GM18909 (cell line): ENCODE measurements at regions not wholly inside any gene's neighbourhood (a gene's known extent, or its start where the extent isn't known, plus 50 kb on each side); places are given as distances from the start of the nearest gene placed in this dataset.
A peak's percentile ranks its signal among the peaks of the same experiment; 100 is the strongest.

ENCODE experiments used
- ATAC-seq: cut with Tn5 transposase; IDR thresholded peaks from one replicate; pipeline ENCODE4 v1.9.1; 2021; ENCODE audit warnings: mild to moderate bottlenecking; ENCODE audit not compliant: unreplicated experiment, poor library complexity

DNA sequence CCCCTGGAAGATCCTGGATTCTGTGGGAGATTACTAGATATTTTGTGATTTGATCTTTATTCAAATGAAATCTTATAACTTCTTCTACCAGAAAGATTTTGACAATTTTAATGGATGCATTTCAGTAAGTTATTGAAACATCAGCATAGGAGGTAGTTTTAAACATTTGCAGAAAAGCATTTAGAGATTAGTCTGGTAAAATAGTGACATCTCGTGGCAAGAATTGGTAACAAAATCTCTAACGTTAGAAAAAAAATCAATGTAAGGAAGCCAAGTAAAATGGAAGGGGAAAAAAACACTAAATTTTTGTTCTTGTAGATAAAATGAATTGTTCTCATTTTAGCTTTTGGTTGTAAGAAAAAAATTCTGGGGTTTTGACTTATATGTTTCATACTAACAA is 73.3 kb downstream of the TASL start:
- peak; percentile 51 for ATAC-seq

DNA sequence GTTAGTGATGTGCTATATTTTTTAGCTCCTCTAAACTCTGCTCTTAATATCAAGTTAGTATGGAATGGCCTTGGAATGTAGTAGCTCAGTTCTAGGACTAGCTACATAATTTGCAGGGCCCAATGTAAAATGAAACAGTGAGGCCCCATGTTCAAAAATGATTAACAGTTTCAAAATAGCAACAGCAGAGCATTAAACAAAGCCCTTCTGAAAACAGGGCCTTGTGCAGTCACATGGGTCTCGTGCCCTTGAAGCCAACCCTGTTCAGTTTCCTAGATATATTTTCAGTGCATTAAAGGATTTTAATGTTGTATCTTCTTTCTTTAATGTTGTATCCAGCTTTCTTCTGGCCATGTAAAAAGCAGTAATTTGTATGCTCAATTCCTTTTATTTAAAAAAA is 82.1 kb downstream of the TASL start:
- peak; percentile 79 for ATAC-seq

DNA sequence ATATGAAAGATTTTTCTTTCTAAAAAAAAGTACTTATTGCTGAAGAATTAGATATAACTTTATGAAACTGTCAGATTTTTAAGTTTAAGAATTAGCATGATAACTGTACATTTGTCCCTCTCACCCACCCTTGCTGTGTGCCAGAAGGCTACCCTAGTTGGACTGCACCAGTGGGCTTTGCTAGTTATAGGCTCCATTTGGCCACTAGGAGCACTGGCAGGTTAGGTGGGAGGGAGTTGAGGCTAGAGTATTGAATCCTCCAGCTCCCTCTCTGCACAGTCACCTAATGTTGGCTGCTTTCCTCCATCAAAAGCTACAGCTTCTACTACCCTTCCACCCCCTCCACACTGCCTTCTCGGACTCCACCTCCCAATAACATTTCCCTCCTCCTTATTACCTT is 84.2 kb downstream of the TASL start:
- ATAC-seq = no peak

DNA sequence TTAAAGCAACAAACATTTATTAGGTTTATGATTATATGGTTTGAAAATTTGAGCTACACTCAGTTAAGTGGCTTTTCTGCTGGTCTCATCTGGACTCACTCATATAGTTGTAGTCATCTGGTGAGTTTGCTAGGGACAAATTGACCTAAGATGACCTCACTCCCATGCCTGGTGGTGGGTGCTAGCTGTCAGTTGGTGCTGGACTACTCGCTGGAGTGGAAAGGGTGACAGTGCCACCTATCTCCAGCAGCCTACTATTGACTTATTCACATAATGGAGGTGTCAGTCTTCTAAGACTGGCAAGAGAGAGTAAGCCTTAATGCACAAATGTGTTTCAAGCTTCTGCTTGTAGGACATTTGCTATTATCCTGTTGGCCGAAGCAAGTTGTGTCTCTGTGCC is 88.2 kb downstream of the TASL start:
- peak; percentile 57 for ATAC-seq

DNA sequence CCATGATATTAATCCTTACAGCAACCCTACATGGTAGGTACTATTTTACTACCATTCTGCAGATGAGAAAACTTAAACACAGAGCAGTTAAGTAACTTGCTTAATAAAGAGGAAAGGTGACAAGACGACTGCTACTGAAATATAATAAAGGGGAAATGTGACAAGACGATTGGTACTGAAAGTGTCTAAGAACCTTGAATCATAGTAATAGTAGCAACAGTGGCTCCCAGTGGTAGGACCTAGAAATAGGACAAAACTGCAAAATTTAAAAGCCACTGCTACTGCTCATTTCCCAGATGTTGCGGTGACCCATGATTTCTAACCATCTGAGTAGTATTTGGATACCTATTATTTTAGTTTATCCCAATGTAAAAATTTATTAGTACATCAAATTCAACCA is 89.5 kb downstream of the TASL start:
- ATAC-seq = peak; percentile 73

DNA sequence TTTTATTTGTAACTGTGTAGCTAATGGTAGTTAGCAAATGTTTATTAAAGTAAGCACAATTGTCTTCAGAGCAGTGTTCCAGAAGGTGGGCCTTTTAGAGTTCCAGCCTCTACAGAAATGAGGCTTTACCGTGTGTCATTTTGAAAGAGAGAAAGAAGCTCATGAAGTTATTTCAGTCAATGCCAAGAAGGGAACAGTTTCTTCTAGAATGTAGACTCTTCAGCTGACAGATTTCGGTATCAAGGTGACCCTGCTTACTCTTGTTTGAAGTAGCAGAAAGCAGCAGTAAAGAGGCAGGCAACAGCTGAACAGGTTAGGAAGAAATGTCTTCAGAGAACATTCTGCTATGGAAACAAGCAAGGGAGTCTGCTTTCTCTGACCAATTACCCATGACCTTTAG is 93.6 kb downstream of the TASL start:
- ATAC-seq = peak; percentile 66

DNA sequence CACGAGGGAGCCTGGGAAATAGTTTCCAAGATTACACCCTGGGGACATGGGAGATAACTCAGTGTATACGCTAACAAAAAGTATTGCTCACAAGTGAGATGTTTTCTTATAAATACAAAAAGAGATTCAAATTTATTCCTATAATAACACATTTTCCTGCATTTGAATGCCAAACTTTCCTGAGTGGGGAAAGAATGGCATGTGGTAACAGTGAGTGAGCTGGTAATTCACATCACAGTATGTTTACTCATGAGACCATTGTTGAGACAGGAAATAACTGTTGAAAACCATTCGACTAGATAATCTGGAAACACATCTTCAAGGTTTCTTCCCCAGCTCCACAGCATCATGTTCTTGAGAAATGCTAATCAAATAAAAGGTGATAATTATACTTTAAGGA is 109.1 kb downstream of the TASL start:
- no peak for ATAC-seq
